ENCODE measurements at regions not wholly inside any gene's neighbourhood (a gene's known extent, or its start where the extent isn't known, plus 50 kb on each side); places are given as distances from the start of the nearest gene placed in this dataset.

GRCh38 chr5:96569770-96570169, 92.4 kb upstream of the CAST start:
- TF ChIP-seq CTCF (conservative IDR thresholded peaks at IDR 0.05; ENCODE audit: low read length) (no peak), EZH2phosphoT487 (IDR thresholded peaks at IDR 0.05; ENCODE audit: borderline replicate concordance, low read depth, low read length) (no peak)

Measured in OCI-LY7 (cell line).